GM19193 (cell line): ENCODE measurements at regions not wholly inside any gene's neighbourhood (a gene's known extent, or its start where the extent isn't known, plus 50 kb on each side); places are given as distances from the start of the nearest gene placed in this dataset.

Source experiments
- POLR2A ChIP-seq: IDR thresholded peaks from 4 replicates; pipeline ENCODE4 v1.6.1; 2011; ENCODE audit not compliant: insufficient read depth, insufficient read length; ENCODE audit errors: extremely low read depth

GRCh38 chr10:77738496-77739158 lies 101.0 kb upstream of the KCNMA1 start:
- TF ChIP-seq POLR2A = no peak

- TF ChIP-seq POLR2A = no peak
Measured at GRCh38 chr10:77737608-77738007, 100.0 kb upstream of the KCNMA1 start.

GRCh38 chr10:77732213-77733003 lies 94.8 kb upstream of the KCNMA1 start:
- TF ChIP-seq POLR2A = no peak

- TF ChIP-seq POLR2A = no peak
Measured at GRCh38 chr10:77727481-77727880, 89.9 kb upstream of the KCNMA1 start.

GRCh38 chr10:77726732-77727131 lies 89.1 kb upstream of the KCNMA1 start:
- no peak for TF ChIP-seq POLR2A

GRCh38 chr10:77726301-77726700 lies 88.7 kb upstream of the KCNMA1 start:
- TF ChIP-seq POLR2A = no peak

- TF ChIP-seq POLR2A = no peak
Measured at GRCh38 chr10:77724820-77725219, 87.2 kb upstream of the KCNMA1 start.

- no peak for TF ChIP-seq POLR2A
Measured at GRCh38 chr10:77723376-77723775, 85.8 kb upstream of the KCNMA1 start.

GRCh38 chr10:77721815-77722214 lies 84.2 kb upstream of the KCNMA1 start:
- no peak for TF ChIP-seq POLR2A

- TF ChIP-seq POLR2A = no peak
Measured at GRCh38 chr10:77718957-77719356, 81.3 kb upstream of the KCNMA1 start.

GRCh38 chr10:77717336-77717735 lies 79.7 kb upstream of the KCNMA1 start:
- TF ChIP-seq POLR2A = no peak

GRCh38 chr10:77716458-77717317 lies 79.1 kb upstream of the KCNMA1 start:
- TF ChIP-seq POLR2A = no peak

GRCh38 chr10:77715536-77715935 lies 77.9 kb upstream of the KCNMA1 start:
- no peak for TF ChIP-seq POLR2A

GRCh38 chr10:77715088-77715487 lies 77.5 kb upstream of the KCNMA1 start:
- TF ChIP-seq POLR2A = no peak
